Nephron (organoid): ENCODE measurements at regions not wholly inside any gene's neighbourhood (a gene's known extent, or its start where the extent isn't known, plus 50 kb on each side); places are given as distances from the start of the nearest gene placed in this dataset.

Experiments used
- H3K27ac Mint-ChIP-seq, 3 experiments: 2 replicates each; pipeline ENCODE4 v1.8.0; 2020; ENCODE audit warnings: mixed read lengths in 3 of 3, mild to moderate bottlenecking in 2 of 3, moderate library complexity in 1 of 3
- H3K27me3 Mint-ChIP-seq: 2 replicates; pipeline ENCODE4 v1.8.0; 2021; ENCODE audit warnings: low read depth, mild to moderate bottlenecking, moderate library complexity, mixed read lengths
- H3K36me3 Mint-ChIP-seq: 2 replicates; pipeline ENCODE4 v1.8.0; 2020; ENCODE audit warnings: low read depth, mixed read lengths
- H3K4me1 Mint-ChIP-seq: 2 replicates; pipeline ENCODE4 v1.8.0; 2020; ENCODE audit warnings: mixed read lengths
- H3K4me3 Mint-ChIP-seq, 3 experiments: 2 replicates each; pipeline ENCODE4 v1.8.0; 2020; ENCODE audit warnings: mild to moderate bottlenecking in 3 of 3, mixed read lengths in 3 of 3, moderate library complexity in 2 of 3
- H3K9me3 Mint-ChIP-seq: 2 replicates; pipeline ENCODE4 v1.8.0; 2020; ENCODE audit warnings: mixed read lengths
- TF ChIP-seq, protein P1 (sequence below), 3 experiments: fragments of 200-600 bp; sonication (generic); IDR thresholded peaks; one replicate each; pipeline ENCODE4 v1.5.0; 2021; ENCODE audit warnings: antibody characterized with exemption in 3 of 3; ENCODE audit not compliant: unreplicated experiment in 3 of 3

DNA sequence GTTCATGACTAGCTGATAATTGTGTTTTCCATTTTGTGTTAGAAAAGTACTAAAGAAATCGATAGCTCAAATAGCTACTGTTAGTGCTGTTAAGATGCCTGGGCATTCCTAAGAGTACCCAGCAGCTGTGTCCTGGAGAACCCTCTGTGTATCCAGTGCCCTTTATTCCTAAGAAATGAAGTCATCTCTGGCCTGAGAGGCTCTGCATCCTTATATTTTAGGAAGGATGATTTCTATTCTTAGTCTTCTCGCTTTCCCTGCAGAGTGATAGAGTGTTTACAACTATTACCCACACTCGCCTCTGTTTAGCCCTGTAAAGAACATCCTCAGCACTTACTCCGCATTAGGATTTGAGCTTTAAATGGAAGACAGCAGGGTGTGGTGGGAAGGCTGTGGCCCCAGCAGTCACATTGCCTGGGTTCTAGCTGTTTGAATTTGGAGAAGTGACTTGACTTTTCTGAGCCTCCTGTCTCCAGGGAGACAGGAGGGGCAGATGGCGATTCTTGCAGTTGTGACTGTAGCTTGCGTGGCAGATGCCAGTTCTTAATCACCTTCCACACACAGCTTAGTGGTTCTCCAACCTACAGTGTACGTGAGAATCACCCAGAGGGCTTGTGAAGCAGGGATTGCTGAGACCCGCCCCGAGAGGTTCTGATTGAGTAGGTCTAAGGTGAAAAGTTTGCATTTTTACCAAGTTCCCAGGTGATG is 177.2 kb upstream of the PITX1 start:
- TF ChIP-seq, protein P1, sequence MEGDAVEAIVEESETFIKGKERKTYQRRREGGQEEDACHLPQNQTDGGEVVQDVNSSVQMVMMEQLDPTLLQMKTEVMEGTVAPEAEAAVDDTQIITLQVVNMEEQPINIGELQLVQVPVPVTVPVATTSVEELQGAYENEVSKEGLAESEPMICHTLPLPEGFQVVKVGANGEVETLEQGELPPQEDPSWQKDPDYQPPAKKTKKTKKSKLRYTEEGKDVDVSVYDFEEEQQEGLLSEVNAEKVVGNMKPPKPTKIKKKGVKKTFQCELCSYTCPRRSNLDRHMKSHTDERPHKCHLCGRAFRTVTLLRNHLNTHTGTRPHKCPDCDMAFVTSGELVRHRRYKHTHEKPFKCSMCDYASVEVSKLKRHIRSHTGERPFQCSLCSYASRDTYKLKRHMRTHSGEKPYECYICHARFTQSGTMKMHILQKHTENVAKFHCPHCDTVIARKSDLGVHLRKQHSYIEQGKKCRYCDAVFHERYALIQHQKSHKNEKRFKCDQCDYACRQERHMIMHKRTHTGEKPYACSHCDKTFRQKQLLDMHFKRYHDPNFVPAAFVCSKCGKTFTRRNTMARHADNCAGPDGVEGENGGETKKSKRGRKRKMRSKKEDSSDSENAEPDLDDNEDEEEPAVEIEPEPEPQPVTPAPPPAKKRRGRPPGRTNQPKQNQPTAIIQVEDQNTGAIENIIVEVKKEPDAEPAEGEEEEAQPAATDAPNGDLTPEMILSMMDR (IDR thresholded peaks at IDR 0.05; ENCODE audit: unreplicated experiment in 3 of 3) = no peak
- H3K9me3 Mint-ChIP-seq = no peaks in the 10 kb centered on the region
- H3K4me3 Mint-ChIP-seq = no peak overlapping the region
- H3K4me1 Mint-ChIP-seq = peaks cover 61% of the 10 kb centered on the region
- peaks cover 17% of the 10 kb centered on the region for H3K27me3 Mint-ChIP-seq
- no peak overlapping the region for H3K27ac Mint-ChIP-seq
- no peaks in the 10 kb centered on the region for H3K36me3 Mint-ChIP-seq

DNA sequence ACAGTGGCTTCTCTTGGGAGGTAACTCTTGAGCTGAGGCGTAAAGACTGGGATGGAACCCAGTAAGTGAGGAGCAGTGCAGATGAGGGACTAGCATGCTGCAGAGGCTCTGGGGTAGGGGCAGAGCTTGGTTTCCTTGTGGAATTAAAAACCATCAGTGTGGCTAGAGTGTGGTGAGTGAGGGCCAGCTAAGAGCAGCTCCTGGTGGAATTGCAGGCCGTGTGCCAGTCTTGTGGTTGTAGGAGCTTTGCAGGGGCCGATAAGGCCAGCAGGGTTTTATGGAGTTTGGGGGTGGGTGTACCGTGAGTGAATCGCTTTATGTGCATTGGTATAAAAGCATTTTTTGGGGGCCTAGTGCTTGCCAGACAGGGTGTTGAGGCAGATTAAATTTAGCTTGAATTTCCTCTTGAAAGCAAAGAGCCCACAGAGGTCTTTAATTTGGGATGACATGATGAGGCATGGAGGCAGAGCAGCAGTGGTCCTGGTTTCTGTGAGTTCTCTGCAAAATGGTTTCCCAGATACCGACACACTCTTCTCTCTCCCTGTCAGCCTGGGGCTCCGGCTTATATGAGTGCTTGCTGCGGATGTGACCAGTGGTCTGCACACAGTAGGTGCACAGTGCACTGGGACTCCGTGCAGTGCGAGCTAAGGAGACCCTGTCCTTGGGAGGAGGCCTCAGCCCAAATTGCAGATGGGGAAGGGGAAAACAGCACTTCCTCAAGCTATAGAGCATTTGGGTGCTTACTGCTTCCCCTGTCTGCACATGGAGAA is 176.4 kb upstream of the PITX1 start:
- TF ChIP-seq, protein P1 (IDR thresholded peaks at IDR 0.05; ENCODE audit: unreplicated experiment in 3 of 3) = no peak
- Mint-ChIP-seq H3K27ac (peak overlapping the region in 2 of 3 experiments; percentile 1 to 36), H3K27me3 (peaks cover 10% of the 10 kb centered on the region), H3K4me1 (peaks cover 67% of the 10 kb centered on the region), H3K9me3 (no peaks in the 10 kb centered on the region), H3K4me3 (peak overlapping the region in 1 of 3 experiments; percentile 31), H3K36me3 (no peaks in the 10 kb centered on the region)

DNA sequence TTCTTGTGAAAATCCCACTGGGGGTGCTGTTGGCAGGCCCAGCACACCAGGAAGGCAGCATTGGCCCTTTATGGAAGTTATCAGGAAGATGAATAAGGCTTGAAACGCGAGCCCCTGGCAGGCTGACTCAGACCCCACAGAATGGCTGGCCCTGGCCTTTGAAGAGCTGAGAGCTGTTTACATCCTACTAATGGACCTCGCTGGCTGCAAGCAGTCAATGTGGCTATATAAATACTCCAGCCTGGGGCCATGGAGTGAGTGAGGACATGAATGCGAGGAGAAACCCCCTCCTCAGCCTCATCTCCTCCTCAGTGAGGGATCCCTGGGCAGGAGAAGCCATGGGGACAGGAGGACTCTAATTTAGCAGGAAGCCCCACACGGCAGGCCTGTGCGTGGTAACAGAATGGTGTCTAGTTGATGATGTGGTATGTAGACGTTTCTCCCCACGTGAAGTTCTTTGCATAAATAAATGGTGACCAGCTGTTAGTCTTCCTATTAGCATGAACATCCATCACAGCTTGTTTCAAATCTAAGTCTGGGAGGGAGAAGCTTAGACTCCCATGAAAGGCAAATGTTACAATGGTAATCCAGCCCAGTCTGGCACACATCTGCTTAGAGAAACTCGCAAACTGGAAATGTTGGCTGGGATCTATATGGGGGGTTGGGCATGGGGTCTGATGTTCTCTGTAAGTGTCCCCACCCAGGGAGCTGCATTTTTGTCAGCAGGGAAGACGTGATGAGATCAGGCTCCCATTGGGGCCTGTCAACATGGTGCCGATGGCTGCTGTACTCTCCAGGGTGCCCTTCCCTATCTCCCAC is 175.1 kb upstream of the PITX1 start:
- H3K27ac Mint-ChIP-seq = peak overlapping the region in 2 of 3 experiments; percentile 76 to 80
- peak overlapping the region in 1 of 3 experiments; percentile 4 for H3K4me3 Mint-ChIP-seq
- peaks cover under 1% of the 10 kb centered on the region for H3K36me3 Mint-ChIP-seq
- peaks cover 71% of the 10 kb centered on the region for H3K4me1 Mint-ChIP-seq
- peaks cover 4% of the 10 kb centered on the region for H3K9me3 Mint-ChIP-seq
- TF ChIP-seq, protein P1 (IDR thresholded peaks at IDR 0.05; ENCODE audit: unreplicated experiment in 3 of 3) = no peak
- peaks cover 10% of the 10 kb centered on the region for H3K27me3 Mint-ChIP-seq

DNA sequence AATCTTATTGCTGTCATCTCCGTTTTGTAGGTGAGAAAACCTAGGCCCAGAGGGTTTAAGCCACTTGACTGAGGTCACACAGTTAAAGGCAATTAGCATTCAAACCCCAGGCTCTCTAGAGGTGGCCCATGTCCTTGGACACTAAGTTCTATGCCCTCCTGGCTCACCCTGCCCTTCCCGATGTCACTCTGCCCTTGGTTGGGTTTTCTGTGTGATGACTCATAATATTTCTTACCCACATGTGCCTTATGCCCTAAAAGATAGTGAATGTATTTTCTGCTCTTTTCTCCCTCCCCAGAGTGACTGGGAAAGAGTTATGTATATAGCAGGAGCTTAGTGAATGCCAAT is 174.5 kb upstream of the PITX1 start:
- peaks cover 5% of the 10 kb centered on the region for H3K36me3 Mint-ChIP-seq
- peaks cover 10% of the 10 kb centered on the region for H3K9me3 Mint-ChIP-seq
- no peak overlapping the region for H3K4me3 Mint-ChIP-seq
- H3K27ac Mint-ChIP-seq = peak overlapping the region in 2 of 3 experiments; percentile 76 to 80
- peaks cover 4% of the 10 kb centered on the region for H3K27me3 Mint-ChIP-seq
- TF ChIP-seq, protein P1 (IDR thresholded peaks at IDR 0.05; ENCODE audit: unreplicated experiment in 3 of 3) = no peak
- peaks cover 68% of the 10 kb centered on the region for H3K4me1 Mint-ChIP-seq

DNA sequence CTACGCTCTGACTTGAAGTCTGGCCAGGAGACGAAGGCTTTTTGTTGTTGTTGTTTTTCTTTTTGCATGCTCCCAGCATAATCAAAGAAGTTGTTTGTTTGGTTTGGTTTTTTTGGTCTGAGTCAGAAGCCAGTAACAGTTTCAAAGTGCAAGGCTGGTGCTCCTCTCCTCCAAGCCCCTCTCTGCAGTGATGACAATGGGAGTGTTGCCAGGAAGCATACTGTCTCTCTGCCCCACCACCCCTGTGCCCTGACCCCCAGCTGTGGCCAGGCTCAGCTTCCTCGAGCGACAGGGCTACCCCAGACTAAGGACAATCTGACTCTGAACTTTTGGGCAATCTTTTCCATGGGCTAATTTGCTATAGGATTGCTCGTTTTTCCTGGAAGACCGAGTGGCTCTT is 173.8 kb upstream of the PITX1 start:
- Mint-ChIP-seq H3K36me3 (peaks cover 7% of the 10 kb centered on the region), H3K4me1 (peaks cover 63% of the 10 kb centered on the region), H3K4me3 (no peak overlapping the region), H3K27me3 (no peaks in the 10 kb centered on the region), H3K27ac (no peak overlapping the region), H3K9me3 (peaks cover 15% of the 10 kb centered on the region)
- TF ChIP-seq, protein P1 (IDR thresholded peaks at IDR 0.05; ENCODE audit: unreplicated experiment in 3 of 3) = no peak
